ENCODE measurements at regions not wholly inside any gene's neighbourhood (a gene's known extent, or its start where the extent isn't known, plus 50 kb on each side); places are given as distances from the start of the nearest gene placed in this dataset.

- TF ChIP-seq CTCF (IDR thresholded peaks at IDR 0.05) (no peak), POLR2A (IDR thresholded peaks at IDR 0.05) (no peak)
These were observed 344.5 kb downstream of the ACTL7B start for GRCh38 chr9:108511307-108511706.

Data from right lobe of liver (tissue), 4 donors.